NCI-H748 treated with DMSO at 0.1 percent for 48 hours (cell line): ENCODE measurements at regions not wholly inside any gene's neighbourhood (a gene's known extent, or its start where the extent isn't known, plus 50 kb on each side); places are given as distances from the start of the nearest gene placed in this dataset.
A peak's percentile ranks its signal among the peaks of the same experiment; 100 is the strongest.

Experiments used
- DNase-seq: peaks from one replicate; lab custom pipeline; 2025; lab: John Stamatoyannopoulos, UW

GRCh38 chr3:80052271-80052670 lies 284.5 kb upstream of the ROBO1 start:
- DNase-seq, result peak; percentile 27

- peak; percentile 46 for DNase-seq
Measured at GRCh38 chr3:80051602-80051962, 283.8 kb upstream of the ROBO1 start.

- peak; percentile 36 for DNase-seq
Measured at GRCh38 chr3:80050826-80051601, 283.2 kb upstream of the ROBO1 start.

GRCh38 chr3:80043226-80043625 lies 275.4 kb upstream of the ROBO1 start:
- DNase-seq, result no peak

- DNase-seq, result no peak
Measured at GRCh38 chr3:80040067-80040466, 272.3 kb upstream of the ROBO1 start.

- DNase-seq, result no peak
Measured at GRCh38 chr3:80036176-80036575, 268.4 kb upstream of the ROBO1 start.

GRCh38 chr3:80035021-80035420 lies 267.2 kb upstream of the ROBO1 start:
- no peak for DNase-seq

GRCh38 chr3:80023010-80023409 lies 255.2 kb upstream of the ROBO1 start:
- DNase-seq, result no peak

- no peak for DNase-seq
Measured at GRCh38 chr3:80018375-80018774, 250.6 kb upstream of the ROBO1 start.

GRCh38 chr3:80017369-80017768 lies 249.6 kb upstream of the ROBO1 start:
- DNase-seq, result no peak

GRCh38 chr3:80014576-80014975 lies 246.8 kb upstream of the ROBO1 start:
- no peak for DNase-seq

GRCh38 chr3:80010021-80010571 lies 242.3 kb upstream of the ROBO1 start:
- no peak for DNase-seq

GRCh38 chr3:80007522-80007921 lies 239.7 kb upstream of the ROBO1 start:
- DNase-seq, result no peak

- no peak for DNase-seq
Measured at GRCh38 chr3:80006315-80006714, 238.5 kb upstream of the ROBO1 start.

GRCh38 chr3:80000022-80000421 lies 232.2 kb upstream of the ROBO1 start:
- no peak for DNase-seq

- DNase-seq, result no peak
Measured at GRCh38 chr3:79994397-79994796, 226.6 kb upstream of the ROBO1 start.

- no peak for DNase-seq
Measured at GRCh38 chr3:79986338-79986737, 218.5 kb upstream of the ROBO1 start.

GRCh38 chr3:79985816-79986215 lies 218.0 kb upstream of the ROBO1 start:
- DNase-seq, result no peak

- DNase-seq, result no peak
Measured at GRCh38 chr3:79983118-79983517, 215.3 kb upstream of the ROBO1 start.

- DNase-seq, result no peak
Measured at GRCh38 chr3:79979990-79980389, 212.2 kb upstream of the ROBO1 start.

- no peak for DNase-seq
Measured at GRCh38 chr3:79976466-79976865, 208.7 kb upstream of the ROBO1 start.

GRCh38 chr3:79973917-79974595 lies 206.3 kb upstream of the ROBO1 start:
- no peak for DNase-seq

GRCh38 chr3:79973482-79973881 lies 205.7 kb upstream of the ROBO1 start:
- no peak for DNase-seq
